A673 (cell line): ENCODE measurements at regions not wholly inside any gene's neighbourhood (a gene's known extent, or its start where the extent isn't known, plus 50 kb on each side); places are given as distances from the start of the nearest gene placed in this dataset.

Experiments used
- BruUV-seq: library from RNA; stranded (reverse); fragments of 400-500 nt; replicated peaks from 2 replicates; lab custom pipeline; 2021; lab: Mats Ljungman, UMichigan
- CTCF ChIA-PET: fragments of 300-600 bp; sonication (Branson Sonifier 250); formaldehyde crosslinking; loops from one replicate; lab custom pipeline; 2022; ENCODE audit warnings: antibody characterized with exemption; lab: Charles Lee
- POLR2A ChIA-PET: fragments of 300-600 bp; sonication (Branson Sonifier 250); formaldehyde crosslinking; loops from one replicate; lab custom pipeline; 2022; ENCODE audit warnings: antibody characterized with exemption; ENCODE audit not compliant: low non-redundant PET; lab: Charles Lee
- DNase-seq: peaks from one replicate; pipeline ENCODE4 v3.0.0-alpha.2; 2015; ENCODE audit warnings: low spot score
- H3K27ac ChIP-seq: fragments of 200-600 bp; sonication (generic); 2 replicates; pipeline ENCODE4 v1.5.1; 2016; ENCODE audit warnings: mixed run types, low read depth, mild to moderate bottlenecking, mixed read lengths, antibody characterized with exemption, low read length; ENCODE audit not compliant: poor library complexity, severe bottlenecking
- H3K27me3 ChIP-seq: fragments of 200-600 bp; sonication (generic); replicated peaks from 2 replicates; pipeline ENCODE4 v1.6.1; 2017; ENCODE audit warnings: mixed run types, low read depth, mild to moderate bottlenecking, mixed read lengths, antibody characterized with exemption, low read length; ENCODE audit not compliant: insufficient read depth, poor library complexity
- H3K36me3 ChIP-seq: fragments of 200-600 bp; sonication (generic); 2 replicates; pipeline ENCODE4 v1.6.1; 2016; ENCODE audit warnings: mixed run types, mild to moderate bottlenecking, mixed read lengths, antibody characterized with exemption, low read length; ENCODE audit not compliant: insufficient read depth, poor library complexity, severe bottlenecking
- H3K4me1 ChIP-seq: fragments of 200-600 bp; sonication (generic); 2 replicates; pipeline ENCODE4 v1.6.1; 2017; ENCODE audit warnings: mixed run types, mild to moderate bottlenecking, mixed read lengths, antibody characterized with exemption, low read length; ENCODE audit not compliant: insufficient read depth, poor library complexity, severe bottlenecking
- H3K4me3 ChIP-seq: fragments of 200-600 bp; sonication (generic); 2 replicates; pipeline ENCODE4 v1.5.1; 2016; ENCODE audit warnings: low read depth, mixed run types, mild to moderate bottlenecking, mixed read lengths, low read length; ENCODE audit not compliant: poor library complexity, severe bottlenecking
- H3K9me3 ChIP-seq: fragments of 200-600 bp; sonication (generic); 2 replicates; pipeline ENCODE4 v1.6.1; 2016; ENCODE audit warnings: mixed run types, low read depth, mild to moderate bottlenecking, mixed read lengths, antibody characterized with exemption, low read length; ENCODE audit not compliant: poor library complexity, severe bottlenecking
- CTCF ChIP-seq: fragments of 300-800, 200-600 bp; sonication (generic); conservative IDR thresholded peaks from 2 replicates; pipeline ENCODE4 v1.5.1; 2017; ENCODE audit warnings: low read depth, mild to moderate bottlenecking, antibody characterized with exemption, low read length, moderate library complexity, mixed read lengths
- EZH2 ChIP-seq: fragments of 200-600 bp; sonication (generic); IDR thresholded peaks from 2 replicates; pipeline ENCODE4 v1.6.1; 2017; ENCODE audit warnings: borderline replicate concordance, low read depth, mild to moderate bottlenecking, mixed read lengths, antibody characterized with exemption, low read length; ENCODE audit not compliant: poor library complexity, severe bottlenecking
- intact Hi-C: fragments of 100-400 bp; cut with micrococcal nuclease; formaldehyde crosslinking; loops from one replicate; pipeline ENCODE4 v1.10.0; 2022; ENCODE audit not compliant: unreplicated experiment

GRCh38 chr10:83190614-83191013 lies 948.7 kb upstream of the GHITM start:
- ChIA-PET POLR2A (no interaction called here), CTCF (no interaction called here)
- DNase-seq: no peak
- no peak for TF ChIP-seq CTCF
- TF ChIP-seq EZH2: no peak
- H3K36me3 ChIP-seq: no peaks in the 10 kb centered on the region
- no peak overlapping the region for H3K27ac ChIP-seq
- no peak overlapping the region for H3K4me3 ChIP-seq
- intact Hi-C loops: no loop called here
- H3K9me3 ChIP-seq: no peaks in the 10 kb centered on the region
- no TSS peak for BruUV-seq
- H3K4me1 ChIP-seq: no peaks in the 10 kb centered on the region
- no peaks in the 10 kb centered on the region for H3K27me3 ChIP-seq

- no peaks in the 10 kb centered on the region for H3K36me3 ChIP-seq
- no peak overlapping the region for H3K4me3 ChIP-seq
- H3K27ac ChIP-seq: no peak overlapping the region
- ChIA-PET CTCF (no interaction called here), POLR2A (no interaction called here)
- peaks cover 7% of the 10 kb centered on the region for H3K9me3 ChIP-seq
- no peaks in the 10 kb centered on the region for H3K27me3 ChIP-seq
- TF ChIP-seq EZH2 (no peak), CTCF (no peak)
- intact Hi-C loops: no loop called here
- no peaks in the 10 kb centered on the region for H3K4me1 ChIP-seq
- DNase-seq: no peak
- BruUV-seq: no TSS peak
These were observed 946.3 kb upstream of the GHITM start for GRCh38 chr10:83193026-83193425.

GRCh38 chr10:83195021-83195420 lies 944.3 kb upstream of the GHITM start:
- CTCF ChIA-PET: no interaction called here
- no peaks in the 10 kb centered on the region for H3K4me1 ChIP-seq
- H3K27me3 ChIP-seq: no peaks in the 10 kb centered on the region
- no peaks in the 10 kb centered on the region for H3K36me3 ChIP-seq
- no peak overlapping the region for H3K27ac ChIP-seq
- no peak overlapping the region for H3K4me3 ChIP-seq
- TF ChIP-seq EZH2 (no peak), CTCF (no peak)
- POLR2A ChIA-PET: no interaction called here
- H3K9me3 ChIP-seq: peaks cover 8% of the 10 kb centered on the region
- no peak for DNase-seq
- intact Hi-C loops: no loop called here
- BruUV-seq: no TSS peak
